ENCODE measurements at regions not wholly inside any gene's neighbourhood (a gene's known extent, or its start where the extent isn't known, plus 50 kb on each side); places are given as distances from the start of the nearest gene placed in this dataset.
"Not testable (repeated sequence)": the region's sequence is repeated elsewhere in the genome, so short reads cannot be mapped to it uniquely, and the experiment has no call there.

DNA sequence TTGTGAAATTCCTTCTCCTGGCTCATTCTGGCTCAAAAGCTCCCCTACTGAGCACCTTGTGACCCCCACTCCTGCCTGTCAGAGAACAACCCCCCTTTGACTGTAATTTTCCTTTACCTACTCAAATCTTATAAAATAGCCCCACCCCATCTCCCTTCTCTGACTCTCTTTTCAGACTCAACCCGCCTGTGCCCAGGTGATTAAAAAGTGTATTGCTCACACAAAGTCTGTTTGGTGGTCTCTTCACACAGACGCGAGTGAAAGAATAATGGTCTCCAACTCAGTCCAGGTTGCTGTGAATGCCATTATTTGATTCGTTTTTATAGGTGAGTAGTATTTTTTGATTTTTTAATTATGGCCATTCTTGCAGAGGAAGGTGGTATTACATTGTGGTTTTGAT, 414.1 kb upstream of the FKBP1C start:
- no peak for DNase-seq (ENCODE audit: low spot score)
- Histone ChIP-seq H3K18ac (ENCODE audit: low read length) (no peak overlapping the region), H3K27ac (replicated peaks; ENCODE audit: low read length) (no peak overlapping the region), H3K36me3 (replicated peaks in 1 of 2; ENCODE audit: control insufficient read depth in 2 of 2, insufficient read depth in 2 of 2, low read length in 2 of 2) (no peaks in the 10 kb centered on the region), H3K4me3 (ENCODE audit: low read length in 2 of 2) (no peak overlapping the region), H3K23ac (ENCODE audit: low read depth, low read length, poor library complexity) (no peak overlapping the region), H3K79me1 (ENCODE audit: low read depth, low read length) (no peaks in the 10 kb centered on the region), H3K14ac (ENCODE audit: low read length) (no peak overlapping the region), H2BK5ac (ENCODE audit: low read length) (no peak overlapping the region), H3K9me3 (replicated peaks in 1 of 2; ENCODE audit: control insufficient read depth in 2 of 2, insufficient read depth in 1 of 2, low read depth in 1 of 2, low read length in 2 of 2) (no peaks in the 10 kb centered on the region), H3K4me2 (ENCODE audit: insufficient read depth, low read length, poor library complexity, severe bottlenecking) (no peak overlapping the region), H2BK120ac (ENCODE audit: low read depth, low read length) (no peak overlapping the region), H2BK12ac (ENCODE audit: low read length) (no peak overlapping the region), H2AK5ac (ENCODE audit: low read depth, low read length) (no peak overlapping the region), H3K27me3 (ENCODE audit: control insufficient read depth in 3 of 3, insufficient read depth in 3 of 3, low read depth in 1 of 3, low read length in 3 of 3) (no peaks in the 10 kb centered on the region), H4K8ac (ENCODE audit: low read depth, low read length) (no peak overlapping the region), H2BK15ac (ENCODE audit: low read length) (no peak overlapping the region), H3K4ac (ENCODE audit: low read length) (no peak overlapping the region), H4K91ac (ENCODE audit: low read depth, low read length, poor library complexity) (no peak overlapping the region), H2AFZ (ENCODE audit: low read length) (no peak overlapping the region), H3K4me1 (ENCODE audit: control insufficient read depth in 2 of 2, insufficient read depth in 1 of 2, low read depth in 1 of 2, low read length in 2 of 2) (no peaks in the 10 kb centered on the region), H3K9ac (ENCODE audit: low read depth, low read length, poor library complexity) (no peak overlapping the region)
- no CpG with 5 or more reads among the region's 4 CpGs for WGBS, 2 donors (ENCODE audit: extremely low coverage in 2 of 2, insufficient read length in 2 of 2, insufficient replicate concordance in 1 of 2)

GRCh38 chr6:62775427-62776022, 435.7 kb upstream of the FKBP1C start:
- no peak overlapping the region for H2AK5ac ChIP-seq (ENCODE audit: low read depth, low read length)
- WGBS, 2 donors (ENCODE audit: extremely low coverage in 2 of 2, insufficient read length in 2 of 2, insufficient replicate concordance in 1 of 2), result no CpG with 5 or more reads among the region's 5 CpGs
- H2BK15ac ChIP-seq (ENCODE audit: low read length), result no peak overlapping the region
- no peak overlapping the region for H3K4me2 ChIP-seq (ENCODE audit: insufficient read depth, low read length, poor library complexity, severe bottlenecking)
- DNase-seq (ENCODE audit: low spot score), result peak; percentile 6
- no peak overlapping the region for H3K9ac ChIP-seq (ENCODE audit: low read depth, low read length, poor library complexity)
- H3K27ac ChIP-seq (replicated peaks; ENCODE audit: low read length), result no peak overlapping the region
- H3K27me3 ChIP-seq (ENCODE audit: control insufficient read depth in 3 of 3, insufficient read depth in 3 of 3, low read depth in 1 of 3, low read length in 3 of 3), result no peaks in the 10 kb centered on the region
- no peak overlapping the region for H3K18ac ChIP-seq (ENCODE audit: low read length)
- no peak overlapping the region for H2AFZ ChIP-seq (ENCODE audit: low read length)
- H4K8ac ChIP-seq (ENCODE audit: low read depth, low read length), result no peak overlapping the region
- no peak overlapping the region for H2BK5ac ChIP-seq (ENCODE audit: low read length)
- H3K9me3 ChIP-seq (replicated peaks in 1 of 2; ENCODE audit: control insufficient read depth in 2 of 2, insufficient read depth in 1 of 2, low read depth in 1 of 2, low read length in 2 of 2), result no peaks in the 10 kb centered on the region
- H3K14ac ChIP-seq (ENCODE audit: low read length), result no peak overlapping the region
- no peak overlapping the region for H3K4ac ChIP-seq (ENCODE audit: low read length)
- no peaks in the 10 kb centered on the region for H3K36me3 ChIP-seq (replicated peaks in 1 of 2; ENCODE audit: control insufficient read depth in 2 of 2, insufficient read depth in 2 of 2, low read length in 2 of 2)
- no peak overlapping the region for H2BK12ac ChIP-seq (ENCODE audit: low read length)
- H3K4me3 ChIP-seq (ENCODE audit: low read length in 2 of 2), result no peak overlapping the region
- no peak overlapping the region for H2BK120ac ChIP-seq (ENCODE audit: low read depth, low read length)
- no peaks in the 10 kb centered on the region for H3K79me1 ChIP-seq (ENCODE audit: low read depth, low read length)
- no peak overlapping the region for H3K23ac ChIP-seq (ENCODE audit: low read depth, low read length, poor library complexity)
- no peak overlapping the region for H4K91ac ChIP-seq (ENCODE audit: low read depth, low read length, poor library complexity)
- no peaks in the 10 kb centered on the region for H3K4me1 ChIP-seq (ENCODE audit: control insufficient read depth in 2 of 2, insufficient read depth in 1 of 2, low read depth in 1 of 2, low read length in 2 of 2)

GRCh38 chr6:62766174-62766573, 445.1 kb upstream of the FKBP1C start:
- not testable (repeated sequence) for H2AK5ac ChIP-seq (ENCODE audit: low read depth, low read length); H2BK15ac ChIP-seq (ENCODE audit: low read length); H3K4me2 ChIP-seq (ENCODE audit: insufficient read depth, low read length, poor library complexity, severe bottlenecking); H2BK5ac ChIP-seq (ENCODE audit: low read length); H3K9me3 ChIP-seq (replicated peaks in 1 of 2; ENCODE audit: control insufficient read depth in 2 of 2, insufficient read depth in 1 of 2, low read depth in 1 of 2, low read length in 2 of 2); H3K23ac ChIP-seq (ENCODE audit: low read depth, low read length, poor library complexity); H2AFZ ChIP-seq (ENCODE audit: low read length); H3K36me3 ChIP-seq (replicated peaks in 1 of 2; ENCODE audit: control insufficient read depth in 2 of 2, insufficient read depth in 2 of 2, low read length in 2 of 2); H3K9ac ChIP-seq (ENCODE audit: low read depth, low read length, poor library complexity); H4K8ac ChIP-seq (ENCODE audit: low read depth, low read length); H3K4me3 ChIP-seq (ENCODE audit: low read length in 2 of 2); H2BK12ac ChIP-seq (ENCODE audit: low read length); H3K4ac ChIP-seq (ENCODE audit: low read length); H3K14ac ChIP-seq (ENCODE audit: low read length); H4K91ac ChIP-seq (ENCODE audit: low read depth, low read length, poor library complexity); H3K27me3 ChIP-seq (ENCODE audit: control insufficient read depth in 3 of 3, insufficient read depth in 3 of 3, low read depth in 1 of 3, low read length in 3 of 3); H3K27ac ChIP-seq (replicated peaks; ENCODE audit: low read length); H3K18ac ChIP-seq (ENCODE audit: low read length); H3K4me1 ChIP-seq (ENCODE audit: control insufficient read depth in 2 of 2, insufficient read depth in 1 of 2, low read depth in 1 of 2, low read length in 2 of 2); H3K79me1 ChIP-seq (ENCODE audit: low read depth, low read length); DNase-seq (ENCODE audit: low spot score); H2BK120ac ChIP-seq (ENCODE audit: low read depth, low read length)
- WGBS, 2 donors (ENCODE audit: extremely low coverage in 2 of 2, insufficient read length in 2 of 2, insufficient replicate concordance in 1 of 2), result no CpG with 5 or more reads among the region's 5 CpGs

GRCh38 chr6:62764841-62765240, 446.4 kb upstream of the FKBP1C start:
- Histone ChIP-seq H3K4me3 (ENCODE audit: low read length in 2 of 2) (no peak overlapping the region), H2BK120ac (ENCODE audit: low read depth, low read length) (no peak overlapping the region), H2AK5ac (ENCODE audit: low read depth, low read length) (no peak overlapping the region), H2BK15ac (ENCODE audit: low read length) (no peak overlapping the region), H2AFZ (ENCODE audit: low read length) (no peak overlapping the region), H4K8ac (ENCODE audit: low read depth, low read length) (no peak overlapping the region), H2BK12ac (ENCODE audit: low read length) (no peak overlapping the region), H3K79me1 (ENCODE audit: low read depth, low read length) (no peaks in the 10 kb centered on the region), H3K9ac (ENCODE audit: low read depth, low read length, poor library complexity) (no peak overlapping the region), H3K4me1 (ENCODE audit: control insufficient read depth in 2 of 2, insufficient read depth in 1 of 2, low read depth in 1 of 2, low read length in 2 of 2) (no peaks in the 10 kb centered on the region), H3K9me3 (replicated peaks in 1 of 2; ENCODE audit: control insufficient read depth in 2 of 2, insufficient read depth in 1 of 2, low read depth in 1 of 2, low read length in 2 of 2) (no peaks in the 10 kb centered on the region), H2BK5ac (ENCODE audit: low read length) (no peak overlapping the region), H3K27ac (replicated peaks; ENCODE audit: low read length) (no peak overlapping the region), H3K14ac (ENCODE audit: low read length) (no peak overlapping the region), H3K18ac (ENCODE audit: low read length) (no peak overlapping the region), H3K36me3 (replicated peaks in 1 of 2; ENCODE audit: control insufficient read depth in 2 of 2, insufficient read depth in 2 of 2, low read length in 2 of 2) (no peaks in the 10 kb centered on the region), H3K4me2 (ENCODE audit: insufficient read depth, low read length, poor library complexity, severe bottlenecking) (no peak overlapping the region), H4K91ac (ENCODE audit: low read depth, low read length, poor library complexity) (no peak overlapping the region), H3K4ac (ENCODE audit: low read length) (no peak overlapping the region), H3K23ac (ENCODE audit: low read depth, low read length, poor library complexity) (no peak overlapping the region), H3K27me3 (ENCODE audit: control insufficient read depth in 3 of 3, insufficient read depth in 3 of 3, low read depth in 1 of 3, low read length in 3 of 3) (no peaks in the 10 kb centered on the region)
- no peak for DNase-seq (ENCODE audit: low spot score)
- no CpG with 5 or more reads among the region's 3 CpGs for WGBS, 2 donors (ENCODE audit: extremely low coverage in 2 of 2, insufficient read length in 2 of 2, insufficient replicate concordance in 1 of 2)

Data from neuronal stem cell (in vitro differentiated cells).